Panc1 (cell line): ENCODE measurements at regions not wholly inside any gene's neighbourhood (a gene's known extent, or its start where the extent isn't known, plus 50 kb on each side); places are given as distances from the start of the nearest gene placed in this dataset.
A peak's percentile ranks its signal among the peaks of the same experiment; 100 is the strongest.

ENCODE experiments used
- ATAC-seq: fragments of 200-7000 bp; cut with Tn5 transposase; 2 replicates; pipeline ENCODE4 v1.9.1; 2020; ENCODE audit warnings: mild to moderate bottlenecking, moderate library complexity
- BruUV-seq: library from RNA; stranded (reverse); fragments of 400-500 nt; replicated peaks from 2 replicates; lab custom pipeline; 2021; lab: Mats Ljungman, UMichigan
- CTCF ChIA-PET: fragments of 300-600 bp; sonication (Branson Sonifier 250); formaldehyde crosslinking; loops from one replicate; lab custom pipeline; 2022; ENCODE audit warnings: antibody characterized with exemption; lab: Charles Lee
- POLR2A ChIA-PET: fragments of 300-600 bp; sonication (Branson Sonifier 250); formaldehyde crosslinking; loops from one replicate; lab custom pipeline; 2022; ENCODE audit warnings: antibody characterized with exemption; lab: Charles Lee
- DNase-seq: peaks from one replicate; pipeline ENCODE4 v3.0.0-alpha.2; 2010; ENCODE audit warnings: low read depth, low spot score
- H3K27ac ChIP-seq: 2 replicates; pipeline ENCODE4 v1.5.1; 2011; ENCODE audit warnings: mild to moderate bottlenecking, low read length, inconsistent platforms
- H3K27me3 ChIP-seq: fragments of 200-500 bp; sonication (Bioruptor generic); 2 replicates; pipeline ENCODE4 v1.6.0; 2014; ENCODE audit warnings: low read length, inconsistent platforms; ENCODE audit not compliant: control insufficient read depth, insufficient read depth
- H3K36me3 ChIP-seq: fragments of 200-500 bp; sonication (Bioruptor generic); 2 replicates; pipeline ENCODE4 v1.5.1; 2014; ENCODE audit warnings: inconsistent platforms, mild to moderate bottlenecking, low read length, moderate library complexity; ENCODE audit not compliant: control insufficient read depth, insufficient read depth
- H3K4me1 ChIP-seq: 2 replicates; pipeline ENCODE4 v1.5.1; 2011; ENCODE audit warnings: inconsistent platforms, mild to moderate bottlenecking, low read length, moderate library complexity; ENCODE audit not compliant: control insufficient read depth, insufficient read depth
- H3K4me3 ChIP-seq, 2 experiments: 2 replicates each; pipeline ENCODE4 v1.5.1; 2011 to 2012; ENCODE audit warnings: low read depth in 2 of 2, low read length in 2 of 2, mild to moderate bottlenecking in 2 of 2, inconsistent platforms in 1 of 2, moderate library complexity in 1 of 2
- H3K9me3 ChIP-seq: fragments of 200-500 bp; sonication (Bioruptor generic); 2 replicates; pipeline ENCODE4 v1.5.1; 2014; ENCODE audit warnings: low read depth, mild to moderate bottlenecking, inconsistent platforms, low read length, moderate library complexity; ENCODE audit not compliant: control insufficient read depth, insufficient read depth
- POLR2AphosphoS5 ChIP-seq: IDR thresholded peaks from 2 replicates; pipeline ENCODE4 v1.6.1; 2012; ENCODE audit warnings: mild to moderate bottlenecking, low read depth, low read length, moderate library complexity
- SIN3A ChIP-seq: IDR thresholded peaks from 2 replicates; pipeline ENCODE4 v1.6.1; 2012; ENCODE audit warnings: low read depth, mild to moderate bottlenecking, low read length, moderate library complexity, borderline replicate concordance; ENCODE audit not compliant: insufficient read depth
- TCF7L2 ChIP-seq: IDR thresholded peaks from 2 replicates; pipeline ENCODE4 v1.6.1; 2011; ENCODE audit warnings: mild to moderate bottlenecking, low read depth, low read length, inconsistent platforms
- in situ Hi-C: cut with HindIII; loops from 2 replicates; pipeline ENCODE4 v1.10.0; 2016; ENCODE audit warnings: low sequenced_read_pairs, low pct_unique_long_range_greater_than_20kb
- intact Hi-C: fragments of 100-400 bp; cut with micrococcal nuclease; formaldehyde crosslinking; loops from one replicate; pipeline ENCODE4 v1.10.0; 2022; ENCODE audit not compliant: unreplicated experiment
- TF ChIP-seq, protein P1 (sequence below): fragments of 450-650 bp; IDR thresholded peaks from 2 replicates; pipeline ENCODE4 v1.5.1; 2017; ENCODE audit warnings: mild to moderate bottlenecking
- TF ChIP-seq, protein P2 (sequence below), 2 experiments: IDR thresholded peaks; 2 replicates each; pipeline ENCODE4 v1.6.1; 2011 to 2012; ENCODE audit warnings: low read depth in 2 of 2, control low read depth in 1 of 2, low read length in 1 of 2, mild to moderate bottlenecking in 1 of 2, moderate library complexity in 1 of 2; ENCODE audit not compliant: insufficient read depth in 1 of 2

DNA sequence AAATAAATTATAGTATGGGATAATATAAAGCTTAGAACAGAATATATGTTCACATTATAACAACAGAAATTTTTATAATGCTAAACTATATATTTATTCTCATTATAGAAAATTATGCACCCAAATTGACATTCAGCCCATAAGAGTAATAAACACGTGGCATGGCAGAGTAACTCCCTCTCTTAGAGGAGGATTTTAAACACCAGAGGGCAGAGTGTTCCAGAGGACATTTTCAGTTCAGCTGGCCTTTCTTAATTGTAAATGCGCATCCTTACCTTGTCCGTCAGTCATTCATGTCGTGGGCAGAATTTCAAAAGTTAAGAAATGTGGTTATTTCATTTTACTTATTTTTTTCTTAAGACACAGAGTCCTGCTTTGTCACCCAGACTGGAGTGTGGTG lies 147.1 kb downstream of the TANC2 start:
- no peaks in the 10 kb centered on the region for H3K27me3 ChIP-seq
- ATAC-seq: no peak
- H3K4me3 ChIP-seq: no peak overlapping the region
- DNase-seq: no peak
- ChIA-PET CTCF (no interaction called here), POLR2A (no interaction called here)
- H3K9me3 ChIP-seq: no peaks in the 10 kb centered on the region
- no peaks in the 10 kb centered on the region for H3K36me3 ChIP-seq
- H3K4me1 ChIP-seq: no peaks in the 10 kb centered on the region; the same call in 1 of the 2 replicates
- BruUV-seq: no TSS peak
- intact Hi-C loops: loop anchor here (10.0 kb wide), 1 partner anchor 292 kb away; no protein-coding TSS in a partner anchor
- H3K27ac ChIP-seq: no peak overlapping the region
- no peak for TF ChIP-seq SIN3A
- no peak for TF ChIP-seq POLR2AphosphoS5
- TF ChIP-seq TCF7L2: no peak
- TF ChIP-seq, protein P1, sequence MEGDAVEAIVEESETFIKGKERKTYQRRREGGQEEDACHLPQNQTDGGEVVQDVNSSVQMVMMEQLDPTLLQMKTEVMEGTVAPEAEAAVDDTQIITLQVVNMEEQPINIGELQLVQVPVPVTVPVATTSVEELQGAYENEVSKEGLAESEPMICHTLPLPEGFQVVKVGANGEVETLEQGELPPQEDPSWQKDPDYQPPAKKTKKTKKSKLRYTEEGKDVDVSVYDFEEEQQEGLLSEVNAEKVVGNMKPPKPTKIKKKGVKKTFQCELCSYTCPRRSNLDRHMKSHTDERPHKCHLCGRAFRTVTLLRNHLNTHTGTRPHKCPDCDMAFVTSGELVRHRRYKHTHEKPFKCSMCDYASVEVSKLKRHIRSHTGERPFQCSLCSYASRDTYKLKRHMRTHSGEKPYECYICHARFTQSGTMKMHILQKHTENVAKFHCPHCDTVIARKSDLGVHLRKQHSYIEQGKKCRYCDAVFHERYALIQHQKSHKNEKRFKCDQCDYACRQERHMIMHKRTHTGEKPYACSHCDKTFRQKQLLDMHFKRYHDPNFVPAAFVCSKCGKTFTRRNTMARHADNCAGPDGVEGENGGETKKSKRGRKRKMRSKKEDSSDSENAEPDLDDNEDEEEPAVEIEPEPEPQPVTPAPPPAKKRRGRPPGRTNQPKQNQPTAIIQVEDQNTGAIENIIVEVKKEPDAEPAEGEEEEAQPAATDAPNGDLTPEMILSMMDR: peak; percentile 46; the same call in 1 of the 2 replicates
- in situ Hi-C loops: no loop called here

DNA sequence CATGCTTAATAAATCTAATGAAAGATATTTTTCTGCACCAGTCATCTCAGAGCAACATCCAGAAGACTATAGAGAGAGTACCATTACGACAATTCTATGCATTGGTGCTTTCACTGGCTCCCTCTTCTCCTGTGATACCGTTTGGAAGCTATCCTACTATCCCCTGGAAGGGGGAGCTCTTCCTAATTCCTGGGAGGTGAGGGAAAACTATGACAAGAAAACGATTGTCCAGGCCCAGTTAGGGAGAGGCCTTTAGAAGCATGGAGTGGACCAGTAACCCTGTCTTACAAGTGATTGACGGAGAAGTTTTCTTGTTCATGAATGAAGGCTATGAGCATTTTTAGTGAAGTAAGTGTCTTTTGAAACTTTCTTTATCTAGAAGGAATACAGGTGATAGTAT lies 150.2 kb downstream of the TANC2 start:
- intact Hi-C loops (loop anchor here (10.0 kb wide), 1 partner anchor 289 kb away; no protein-coding TSS in a partner anchor), in situ Hi-C loops (no loop called here)
- Histone ChIP-seq H3K4me1 (no peaks in the 10 kb centered on the region; the same call in 1 of the 2 replicates), H3K27ac (no peak overlapping the region), H3K9me3 (no peaks in the 10 kb centered on the region), H3K4me3 (no peak overlapping the region), H3K36me3 (no peaks in the 10 kb centered on the region), H3K27me3 (no peaks in the 10 kb centered on the region)
- POLR2A ChIA-PET: no interaction called here
- no peak for TF ChIP-seq POLR2AphosphoS5
- TF ChIP-seq, protein P1: peak; percentile 54
- ATAC-seq (no peak; the same call in 1 of the 2 replicates), DNase-seq (no peak)
- no TSS peak for BruUV-seq
- CTCF ChIA-PET: interaction anchor here (1.0 to 1.1 kb wide), 2 partner anchors 9 to 291 kb away, joined by 3 read pairs; no protein-coding TSS in a partner anchor

DNA sequence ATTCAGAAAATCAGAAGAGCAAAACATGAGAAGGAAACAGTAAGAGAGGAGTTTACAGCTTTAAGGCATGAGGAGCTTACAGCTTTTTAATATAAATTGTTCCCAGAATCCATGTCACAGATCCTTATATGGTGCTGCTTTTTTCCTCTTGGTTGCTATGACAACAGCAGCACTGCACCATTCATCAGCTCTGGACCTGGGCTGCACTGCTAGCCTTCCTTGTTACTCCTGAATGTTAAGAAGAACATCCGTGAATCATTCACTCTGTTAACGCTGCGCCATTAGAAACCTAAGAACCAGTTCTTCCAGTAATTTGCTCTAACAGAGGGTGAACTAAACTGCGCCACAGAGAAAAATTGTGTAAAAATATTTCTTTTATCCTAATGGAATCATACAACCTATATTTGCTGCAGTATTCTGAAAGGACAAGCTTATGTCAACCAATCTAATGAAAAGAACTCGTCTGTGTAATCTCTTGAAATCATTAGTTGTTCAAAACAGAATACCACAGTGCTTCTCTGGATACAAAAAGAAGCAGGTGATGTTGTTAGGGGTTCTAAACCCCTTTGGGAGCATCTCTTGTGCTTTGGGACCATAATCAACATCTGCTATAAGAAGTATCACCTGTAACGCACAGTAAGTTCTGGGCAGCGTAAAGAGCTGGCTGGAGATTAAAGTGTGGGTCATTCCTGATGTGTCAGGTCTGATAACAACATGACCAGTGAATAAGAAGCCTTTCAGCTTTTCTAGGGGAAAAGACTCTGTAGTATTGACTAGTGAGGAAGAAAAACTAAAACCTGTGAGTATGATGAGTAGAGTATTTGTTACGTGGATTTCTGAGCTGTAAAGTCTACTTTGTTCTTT lies 151.2 kb downstream of the TANC2 start:
- TF ChIP-seq, protein P1: no peak
- no peak for TF ChIP-seq POLR2AphosphoS5
- no peak for TF ChIP-seq TCF7L2
- no peak for TF ChIP-seq SIN3A
- TF ChIP-seq, protein P2, sequence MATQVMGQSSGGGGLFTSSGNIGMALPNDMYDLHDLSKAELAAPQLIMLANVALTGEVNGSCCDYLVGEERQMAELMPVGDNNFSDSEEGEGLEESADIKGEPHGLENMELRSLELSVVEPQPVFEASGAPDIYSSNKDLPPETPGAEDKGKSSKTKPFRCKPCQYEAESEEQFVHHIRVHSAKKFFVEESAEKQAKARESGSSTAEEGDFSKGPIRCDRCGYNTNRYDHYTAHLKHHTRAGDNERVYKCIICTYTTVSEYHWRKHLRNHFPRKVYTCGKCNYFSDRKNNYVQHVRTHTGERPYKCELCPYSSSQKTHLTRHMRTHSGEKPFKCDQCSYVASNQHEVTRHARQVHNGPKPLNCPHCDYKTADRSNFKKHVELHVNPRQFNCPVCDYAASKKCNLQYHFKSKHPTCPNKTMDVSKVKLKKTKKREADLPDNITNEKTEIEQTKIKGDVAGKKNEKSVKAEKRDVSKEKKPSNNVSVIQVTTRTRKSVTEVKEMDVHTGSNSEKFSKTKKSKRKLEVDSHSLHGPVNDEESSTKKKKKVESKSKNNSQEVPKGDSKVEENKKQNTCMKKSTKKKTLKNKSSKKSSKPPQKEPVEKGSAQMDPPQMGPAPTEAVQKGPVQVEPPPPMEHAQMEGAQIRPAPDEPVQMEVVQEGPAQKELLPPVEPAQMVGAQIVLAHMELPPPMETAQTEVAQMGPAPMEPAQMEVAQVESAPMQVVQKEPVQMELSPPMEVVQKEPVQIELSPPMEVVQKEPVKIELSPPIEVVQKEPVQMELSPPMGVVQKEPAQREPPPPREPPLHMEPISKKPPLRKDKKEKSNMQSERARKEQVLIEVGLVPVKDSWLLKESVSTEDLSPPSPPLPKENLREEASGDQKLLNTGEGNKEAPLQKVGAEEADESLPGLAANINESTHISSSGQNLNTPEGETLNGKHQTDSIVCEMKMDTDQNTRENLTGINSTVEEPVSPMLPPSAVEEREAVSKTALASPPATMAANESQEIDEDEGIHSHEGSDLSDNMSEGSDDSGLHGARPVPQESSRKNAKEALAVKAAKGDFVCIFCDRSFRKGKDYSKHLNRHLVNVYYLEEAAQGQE (IDR thresholded peaks at IDR 0.05; ENCODE audit: insufficient read depth in 1 of 2, low read depth in 2 of 2, low read length in 1 of 2): no peak
- Histone ChIP-seq H3K27ac (no peak overlapping the region), H3K9me3 (no peaks in the 10 kb centered on the region), H3K27me3 (no peaks in the 10 kb centered on the region), H3K4me3 (no peak overlapping the region), H3K36me3 (no peaks in the 10 kb centered on the region), H3K4me1 (no peaks in the 10 kb centered on the region; the same call in 1 of the 2 replicates)
- ChIA-PET POLR2A (interaction anchor here (0.6 kb wide), 1 partner anchor 242 kb away, joined by 8 read pairs; no protein-coding TSS in a partner anchor), CTCF (interaction anchor here (0.7 to 1.1 kb wide), 3 partner anchors 290 to 402 kb away, joined by 3 read pairs; no protein-coding TSS in a partner anchor)
- DNase-seq (no peak), ATAC-seq (no peak)
- in situ Hi-C loops (no loop called here), intact Hi-C loops (loop anchor here (10.0 kb wide), 1 partner anchor 288 kb away; no protein-coding TSS in a partner anchor)
- no TSS peak for BruUV-seq
